ENCODE measurements at regions not wholly inside any gene's neighbourhood (a gene's known extent, or its start where the extent isn't known, plus 50 kb on each side); places are given as distances from the start of the nearest gene placed in this dataset.

GRCh38 chr1:193404236-193404635 lies 217.8 kb upstream of the B3GALT2 start:
- no peak for TF ChIP-seq PBX3 (IDR thresholded peaks at IDR 0.05)
- no peak for TF ChIP-seq HOXB13 (CRISPR knock-in tag; IDR thresholded peaks at IDR 0.05; ENCODE audit: low read depth)
- no peak for TF ChIP-seq HOXA7 (CRISPR knock-in tag; IDR thresholded peaks at IDR 0.05)
- no peak for TF ChIP-seq CHD4 (IDR thresholded peaks at IDR 0.05; ENCODE audit: borderline replicate concordance)
- TF ChIP-seq CHD2 (IDR thresholded peaks at IDR 0.05; ENCODE audit: low read length, partially characterized antibody) = no peak
- no peak for TF ChIP-seq ZNF302 (CRISPR knock-in tag; IDR thresholded peaks at IDR 0.05)
- no peak for TF ChIP-seq NPAS2 (CRISPR knock-in tag; IDR thresholded peaks at IDR 0.05; ENCODE audit: borderline replicate concordance)
- no peak for TF ChIP-seq MAFK (IDR thresholded peaks at IDR 0.05; ENCODE audit: partially characterized antibody)
- TF ChIP-seq SREBF2 (IDR thresholded peaks at IDR 0.05) = no peak
- no peak for TF ChIP-seq NR3C1 (IDR thresholded peaks at IDR 0.05)
- no peaks in the 10 kb centered on the region for H3K9me3 ChIP-seq
- H3K4me1 ChIP-seq = peaks cover 5% of the 10 kb centered on the region; the same call in 2 of the 3 replicates
- no peak for DNase-seq (ENCODE audit: low read depth in 1 of 2, low spot score in 1 of 2)
- WGBS (ENCODE audit: missing lambda C conversion rate) = 100% methylated on average over 2 of the region's 2 CpGs
- H3K4me3 ChIP-seq = no peak overlapping the region
- CTCF ChIA-PET = no interaction called here
- FAIRE-seq = no peak
- no peak overlapping the region for H3K4me2 ChIP-seq
- no peak for ATAC-seq
- no peak overlapping the region for H3K27ac ChIP-seq
- POLR2A ChIA-PET = no interaction called here

- no peak for TF ChIP-seq ATOH8 (CRISPR knock-in tag; IDR thresholded peaks at IDR 0.05; ENCODE audit: low read depth)
- TF ChIP-seq TFCP2L1 (CRISPR knock-in tag; IDR thresholded peaks at IDR 0.05) = no peak
- no peak for TF ChIP-seq ELK1 (IDR thresholded peaks at IDR 0.05; ENCODE audit: low read depth, low read length)
- TF ChIP-seq CHD2 (IDR thresholded peaks at IDR 0.05; ENCODE audit: low read length, partially characterized antibody) = no peak
- TF ChIP-seq FOSL2 (IDR thresholded peaks at IDR 0.05) = no peak
- TF ChIP-seq FOSL2 (CRISPR knock-in tag; IDR thresholded peaks at IDR 0.05) = no peak
- TF ChIP-seq ZNF302 (CRISPR knock-in tag; IDR thresholded peaks at IDR 0.05) = no peak
- no peak for TF ChIP-seq ZFP36 (IDR thresholded peaks at IDR 0.05; ENCODE audit: borderline replicate concordance, partially characterized antibody)
- TF ChIP-seq MYC (IDR thresholded peaks at IDR 0.05; ENCODE audit: borderline replicate concordance, low read length) = no peak
- no peak for TF ChIP-seq CEBPB (IDR thresholded peaks at IDR 0.05)
- TF ChIP-seq POLR2AphosphoS2 (conservative IDR thresholded peaks at IDR 0.05; ENCODE audit: low read length) = no peak
- TF ChIP-seq CBX2 (IDR thresholded peaks at IDR 0.05; ENCODE audit: borderline replicate concordance, low read depth) = no peak
- TF ChIP-seq MAZ (IDR thresholded peaks at IDR 0.05; ENCODE audit: borderline replicate concordance, low read depth, low read length) = no peak
- TF ChIP-seq HMGXB4 (CRISPR knock-in tag; IDR thresholded peaks at IDR 0.05; ENCODE audit: borderline replicate concordance) = no peak
- no peak for TF ChIP-seq HOXB13 (CRISPR knock-in tag; IDR thresholded peaks at IDR 0.05; ENCODE audit: low read depth)
- TF ChIP-seq USF2 (IDR thresholded peaks at IDR 0.05) = no peak
- no peak for TF ChIP-seq EHF (CRISPR knock-in tag; IDR thresholded peaks at IDR 0.05)
- TF ChIP-seq GATA3 (IDR thresholded peaks at IDR 0.05; ENCODE audit: borderline replicate concordance) = no peak
- Histone ChIP-seq H3K4me2 (no peak overlapping the region), H3K9me3 (no peaks in the 10 kb centered on the region), H3K27ac (no peak overlapping the region), H3K4me1 (peaks cover 3% of the 10 kb centered on the region; the same call in 1 of the 3 replicates), H3K4me3 (no peak overlapping the region)
- DNase-seq (ENCODE audit: low read depth in 1 of 2, low spot score in 1 of 2) (no peak), ATAC-seq (no peak), FAIRE-seq (no peak)
- CTCF ChIA-PET = no interaction called here
- WGBS (ENCODE audit: missing lambda C conversion rate) = 54% methylated on average over 2 of the region's 2 CpGs
- POLR2A ChIA-PET = no interaction called here
Measured at GRCh38 chr1:193402977-193403376, 216.6 kb upstream of the B3GALT2 start.

Data from A549 (cell line).